ENCODE measurements at regions not wholly inside any gene's neighbourhood (a gene's known extent, or its start where the extent isn't known, plus 50 kb on each side); places are given as distances from the start of the nearest gene placed in this dataset.

DNA sequence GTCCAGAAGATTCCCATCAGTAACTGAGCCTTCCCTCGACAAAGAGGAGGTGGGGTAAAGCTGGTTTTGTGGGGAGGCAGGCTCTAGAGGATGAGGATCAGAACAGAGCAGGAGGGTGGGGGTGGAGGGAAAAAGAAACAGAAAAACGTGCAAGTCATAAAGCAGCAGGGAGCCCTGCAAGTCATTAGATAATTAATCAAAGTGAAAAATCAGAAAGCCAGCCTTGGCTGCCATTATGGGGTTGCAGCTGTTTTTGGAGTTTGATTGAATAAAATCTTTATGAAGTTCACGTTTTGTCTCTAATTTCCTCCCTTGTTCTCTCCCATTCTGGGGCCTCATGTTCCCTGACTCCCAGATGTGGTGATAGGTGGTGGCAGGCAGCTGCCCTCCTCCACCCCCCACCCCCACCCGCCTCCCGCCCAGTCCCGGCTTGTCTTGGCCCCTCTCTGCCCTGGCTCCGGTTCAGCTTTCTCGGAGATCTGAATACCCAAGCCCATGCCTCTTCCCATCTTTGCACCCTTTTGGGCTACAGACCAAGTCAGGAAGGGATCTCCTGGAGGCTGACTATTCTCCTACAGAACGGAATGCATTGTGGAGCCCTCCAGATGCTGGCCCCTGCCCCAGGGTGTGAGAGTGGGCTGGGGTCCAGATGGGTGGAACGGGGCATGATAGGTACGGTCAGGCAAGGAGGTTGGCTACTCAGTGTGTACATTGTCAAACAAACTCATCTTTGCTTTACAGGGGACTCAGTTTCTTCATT is 141.8 kb downstream of the CDC5L start:
- Histone ChIP-seq H3K9me3 (ENCODE audit: control insufficient read depth, low read depth, low read length) (no peaks in the 10 kb centered on the region), H2BK5ac (ENCODE audit: insufficient read length, low read length) (no peak overlapping the region), H3K23me2 (ENCODE audit: insufficient read length, low read depth, low read length, poor library complexity, severe bottlenecking) (no peaks in the 10 kb centered on the region), H3K18ac (ENCODE audit: insufficient read length, low read depth, low read length) (no peak overlapping the region), H3K56ac (ENCODE audit: insufficient read length, low read depth, low read length) (no peak overlapping the region), H3K4me2 (ENCODE audit: insufficient read depth, insufficient read length, low read length) (no peak overlapping the region), H2AFZ (ENCODE audit: low read length) (no peak overlapping the region), H3K4ac (ENCODE audit: low read depth, low read length) (no peak overlapping the region), H3K79me2 (ENCODE audit: insufficient read depth, low read length) (no peaks in the 10 kb centered on the region), H3K4me1 (ENCODE audit: insufficient read depth, low read length) (0 out of 2 replicates have a peak, but pooled peaks cover 1% of the 10 kb centered on the region), H3K14ac (ENCODE audit: insufficient read depth, low read length) (no peak overlapping the region), H3T11ph (ENCODE audit: low read length) (no peak overlapping the region), H3K23ac (ENCODE audit: insufficient read length, low read depth, low read length) (no peak overlapping the region), H4K91ac (ENCODE audit: insufficient read length, low read depth, low read length) (no peak overlapping the region), H4K20me1 (ENCODE audit: control insufficient read depth, insufficient read depth, insufficient read length) (no peaks in the 10 kb centered on the region), H3K79me1 (ENCODE audit: insufficient read depth, low read depth, low read length, poor library complexity, severe bottlenecking) (no peaks in the 10 kb centered on the region), H4K5ac (ENCODE audit: insufficient read length, low read depth, low read length) (no peak overlapping the region), H2BK12ac (ENCODE audit: insufficient read length, low read depth, low read length) (no peak overlapping the region), H3K27me3 (ENCODE audit: insufficient read depth, low read length) (no peaks in the 10 kb centered on the region), H3K9ac (ENCODE audit: extremely low read depth, insufficient read length, low read length) (no peak overlapping the region), H2BK20ac (ENCODE audit: low read depth, low read length, poor library complexity, severe bottlenecking) (no peak overlapping the region), H4K8ac (replicated peaks; ENCODE audit: insufficient read length, low read depth, low read length) (no peak overlapping the region), H2AK5ac (ENCODE audit: insufficient read length, low read length) (no peak overlapping the region), H2BK15ac (ENCODE audit: low read depth, low read length) (no peak overlapping the region), H3K27ac (ENCODE audit: insufficient read length, low read depth, low read length) (no peak overlapping the region), H2BK120ac (ENCODE audit: low read depth, low read length, poor library complexity, severe bottlenecking) (no peak overlapping the region)
- Mint-ChIP-seq H3K27ac (no peak overlapping the region), H3K27me3 (ENCODE audit: low read depth) (peaks cover 4% of the 10 kb centered on the region), H3K36me3 (ENCODE audit: insufficient read depth in 1 of 3, low read depth in 3 of 3) (no peaks in the 10 kb centered on the region; a peak in 1 of 7 replicates), H3K9me3 (peaks cover under 1 to 2% of the 10 kb centered on the region in 2 experiments; a peak in 3 of 5 replicates), H3K4me1 (peaks cover 21 to 23% of the 10 kb centered on the region in 2 experiments), H3K4me3 (no peak overlapping the region)
- no CpG with 5 or more reads among the region's 11 CpGs for WGBS (ENCODE audit: extremely low coverage, insufficient read length, low lambda C conversion rate)
- TF ChIP-seq, protein P1, sequence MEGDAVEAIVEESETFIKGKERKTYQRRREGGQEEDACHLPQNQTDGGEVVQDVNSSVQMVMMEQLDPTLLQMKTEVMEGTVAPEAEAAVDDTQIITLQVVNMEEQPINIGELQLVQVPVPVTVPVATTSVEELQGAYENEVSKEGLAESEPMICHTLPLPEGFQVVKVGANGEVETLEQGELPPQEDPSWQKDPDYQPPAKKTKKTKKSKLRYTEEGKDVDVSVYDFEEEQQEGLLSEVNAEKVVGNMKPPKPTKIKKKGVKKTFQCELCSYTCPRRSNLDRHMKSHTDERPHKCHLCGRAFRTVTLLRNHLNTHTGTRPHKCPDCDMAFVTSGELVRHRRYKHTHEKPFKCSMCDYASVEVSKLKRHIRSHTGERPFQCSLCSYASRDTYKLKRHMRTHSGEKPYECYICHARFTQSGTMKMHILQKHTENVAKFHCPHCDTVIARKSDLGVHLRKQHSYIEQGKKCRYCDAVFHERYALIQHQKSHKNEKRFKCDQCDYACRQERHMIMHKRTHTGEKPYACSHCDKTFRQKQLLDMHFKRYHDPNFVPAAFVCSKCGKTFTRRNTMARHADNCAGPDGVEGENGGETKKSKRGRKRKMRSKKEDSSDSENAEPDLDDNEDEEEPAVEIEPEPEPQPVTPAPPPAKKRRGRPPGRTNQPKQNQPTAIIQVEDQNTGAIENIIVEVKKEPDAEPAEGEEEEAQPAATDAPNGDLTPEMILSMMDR (conservative IDR thresholded peaks at IDR 0.05): no peak
- DNase-seq: peak; percentile 16

All from H9 (cell line).